NCI-H460 (cell line): ENCODE measurements at regions not wholly inside any gene's neighbourhood (a gene's known extent, or its start where the extent isn't known, plus 50 kb on each side); places are given as distances from the start of the nearest gene placed in this dataset.
"Not testable (repeated sequence)": the region's sequence is repeated elsewhere in the genome, so short reads cannot be mapped to it uniquely, and the experiment has no call there.

Experiments used
- DNase-seq: peaks from one replicate; pipeline ENCODE4 v3.0.0-alpha.2; 2016; ENCODE audit warnings: low read depth; ENCODE audit errors: extremely low read depth

- no peak for DNase-seq
These were observed 904.5 kb downstream of the NR2F1-AS1 start for GRCh38 chr5:92676215-92677165.

GRCh38 chr5:92674321-92674720 is 906.7 kb downstream of the NR2F1-AS1 start:
- DNase-seq = no peak

- no peak for DNase-seq
These were observed 915.5 kb downstream of the NR2F1-AS1 start for GRCh38 chr5:92665506-92665905.

DNA sequence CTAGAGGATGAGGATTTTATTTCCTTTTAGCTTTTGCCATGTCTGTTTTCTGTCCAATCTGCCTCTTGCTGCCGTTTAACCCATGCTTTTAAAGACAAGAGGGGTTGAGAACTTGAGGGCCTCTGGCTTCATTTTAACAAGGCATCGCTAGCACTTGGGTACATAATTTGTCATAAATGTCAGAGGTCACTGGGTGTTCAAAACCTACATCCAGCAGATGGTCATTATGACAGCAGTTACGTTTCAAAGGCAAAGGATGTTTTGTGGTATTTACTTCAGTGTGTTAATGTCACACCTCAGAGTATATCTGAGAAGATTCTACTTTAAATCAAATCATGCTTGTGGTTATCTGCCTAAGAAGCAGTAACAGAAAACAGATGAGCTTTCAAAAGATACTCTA is 918.3 kb downstream of the NR2F1-AS1 start:
- no peak for DNase-seq

- no peak for DNase-seq
These were observed 921.8 kb downstream of the NR2F1-AS1 start for GRCh38 chr5:92659246-92659645.

GRCh38 chr5:92654601-92655000 is 926.4 kb downstream of the NR2F1-AS1 start:
- DNase-seq = not testable (repeated sequence)

GRCh38 chr5:92653730-92654461 is 927.1 kb downstream of the NR2F1-AS1 start:
- DNase-seq = no peak

DNA sequence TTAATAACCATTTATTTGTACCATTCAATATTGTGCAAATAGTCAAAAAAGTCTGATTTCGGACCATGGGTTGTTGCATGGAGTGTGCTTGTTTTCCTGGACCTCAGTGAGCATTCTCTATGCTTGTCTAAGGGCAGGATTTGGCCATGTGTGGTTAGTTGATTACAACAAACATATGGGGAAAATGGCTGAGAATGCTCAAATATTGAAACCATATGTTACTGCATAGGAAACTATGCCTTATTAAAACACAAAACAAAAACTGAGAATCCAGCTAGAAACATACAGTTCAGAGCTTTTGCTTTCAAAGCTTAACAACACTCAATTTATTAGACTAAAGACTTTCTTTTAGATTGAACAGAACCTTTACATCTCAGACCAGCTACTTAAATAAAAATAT is 928.3 kb downstream of the NR2F1-AS1 start:
- no peak for DNase-seq

- DNase-seq = no peak
These were observed 936.6 kb downstream of the NR2F1-AS1 start for GRCh38 chr5:92644266-92644886.

DNA sequence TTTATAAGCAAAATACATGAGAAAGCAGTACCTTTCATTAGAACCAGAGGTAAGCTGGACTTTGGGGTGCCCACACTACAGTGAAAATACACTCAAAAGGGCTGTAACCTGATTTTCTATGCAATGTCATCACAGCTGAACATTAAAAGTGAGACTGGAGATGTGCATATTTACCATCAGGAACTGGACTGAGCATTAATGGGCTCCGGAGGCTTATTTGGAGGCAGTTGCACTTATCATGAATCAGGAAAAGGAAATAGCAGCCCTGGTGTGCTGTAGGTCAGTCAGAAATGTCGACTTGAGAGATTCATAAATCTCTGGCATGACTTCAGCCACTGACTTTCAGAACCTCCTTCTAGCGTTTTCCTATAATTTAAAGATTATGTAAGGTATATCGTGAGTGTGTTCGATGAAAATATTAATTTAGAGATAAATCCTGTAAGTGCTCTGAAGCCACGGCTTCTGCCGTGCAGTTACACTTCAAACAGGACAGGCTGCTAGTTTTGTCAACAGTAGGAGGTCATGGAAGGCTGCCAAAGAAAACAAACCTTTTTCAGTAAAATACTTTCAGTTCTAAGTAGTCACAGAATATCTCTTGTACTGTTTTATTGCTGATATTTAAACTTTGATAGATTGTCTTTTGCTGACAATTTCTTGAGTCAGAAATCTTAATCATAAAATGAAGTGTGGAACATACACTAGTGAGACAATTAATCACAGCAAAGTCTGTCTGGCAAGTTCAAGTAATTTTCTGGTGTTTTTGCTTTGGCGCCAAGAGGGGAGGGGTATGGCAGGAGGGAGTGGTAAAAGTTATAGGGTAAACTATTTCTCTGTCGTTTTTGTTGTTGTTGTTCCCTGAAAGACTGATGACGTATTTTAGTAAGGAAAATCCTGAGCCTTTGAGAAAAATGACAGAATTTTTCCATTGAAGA is 939.7 kb downstream of the NR2F1-AS1 start:
- DNase-seq = peak; percentile 49

- no peak for DNase-seq
These were observed 940.7 kb downstream of the NR2F1-AS1 start for GRCh38 chr5:92640340-92640739.

DNA sequence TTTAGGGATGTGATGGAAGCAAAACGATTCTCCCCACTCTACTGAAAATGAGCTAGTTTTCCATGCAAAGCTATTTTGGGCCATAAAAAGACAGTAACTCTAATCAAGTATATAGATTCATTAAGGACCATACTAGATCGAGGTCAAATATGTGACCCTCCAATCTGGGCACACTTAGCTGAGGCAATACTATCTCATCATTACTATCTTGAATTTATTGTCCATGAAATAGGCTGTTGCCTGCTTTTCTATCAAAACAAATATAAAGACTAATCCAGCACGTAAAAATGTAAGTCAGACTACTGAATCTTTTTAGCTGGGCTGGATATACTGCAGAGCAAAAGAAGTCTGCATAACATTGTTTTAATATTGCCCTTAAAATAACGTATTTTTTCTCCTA is 943.1 kb downstream of the NR2F1-AS1 start:
- no peak for DNase-seq

DNA sequence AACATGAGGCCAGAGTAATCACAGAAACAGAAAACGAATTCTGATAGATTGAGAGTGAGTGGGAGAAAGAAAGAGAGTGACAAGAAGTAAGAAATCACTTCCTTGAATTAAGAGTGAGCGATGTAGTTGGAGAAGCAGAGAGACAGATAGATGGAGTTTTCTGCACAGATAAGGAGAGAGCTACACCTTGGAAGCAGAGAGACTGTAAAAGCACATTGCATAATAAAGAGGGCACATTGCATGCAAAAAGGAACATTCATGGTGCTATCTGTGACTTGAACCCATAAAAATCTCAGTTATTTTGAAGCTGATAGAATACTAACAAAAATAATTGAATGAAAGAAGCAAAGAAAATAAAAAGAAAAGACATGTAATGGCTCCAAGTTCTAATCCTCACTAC is 943.8 kb downstream of the NR2F1-AS1 start:
- DNase-seq = no peak

- no peak for DNase-seq
These were observed 946.0 kb downstream of the NR2F1-AS1 start for GRCh38 chr5:92635001-92635461.

DNA sequence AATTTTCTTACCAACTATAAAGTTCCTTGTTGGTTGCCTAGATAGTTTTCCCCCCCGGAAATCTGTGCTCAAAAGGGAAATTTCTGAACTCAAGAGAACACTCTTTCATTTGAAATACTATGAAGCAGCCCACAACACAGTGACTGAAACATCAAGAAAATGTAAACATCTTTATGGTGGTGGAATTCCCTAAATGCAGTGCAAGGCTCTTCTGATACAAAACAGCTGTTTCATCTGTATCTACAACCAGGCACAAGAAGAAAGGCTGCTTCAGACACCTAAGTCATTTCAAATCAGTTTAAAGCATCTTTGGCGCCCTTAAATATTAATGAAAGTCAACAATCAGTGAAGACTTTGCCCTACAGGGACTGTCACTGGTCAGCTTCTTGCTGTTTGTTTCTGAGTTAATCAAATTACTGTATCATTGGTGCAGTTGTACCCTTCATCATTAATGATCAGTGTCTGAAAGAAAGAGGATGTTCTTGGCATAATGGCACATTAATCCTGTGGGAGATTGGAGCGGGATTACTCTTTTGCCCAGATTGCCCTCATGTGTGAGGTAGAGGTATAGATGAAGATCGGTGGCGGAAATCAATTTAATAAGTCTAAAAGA is 947.0 kb downstream of the NR2F1-AS1 start:
- no peak for DNase-seq

DNA sequence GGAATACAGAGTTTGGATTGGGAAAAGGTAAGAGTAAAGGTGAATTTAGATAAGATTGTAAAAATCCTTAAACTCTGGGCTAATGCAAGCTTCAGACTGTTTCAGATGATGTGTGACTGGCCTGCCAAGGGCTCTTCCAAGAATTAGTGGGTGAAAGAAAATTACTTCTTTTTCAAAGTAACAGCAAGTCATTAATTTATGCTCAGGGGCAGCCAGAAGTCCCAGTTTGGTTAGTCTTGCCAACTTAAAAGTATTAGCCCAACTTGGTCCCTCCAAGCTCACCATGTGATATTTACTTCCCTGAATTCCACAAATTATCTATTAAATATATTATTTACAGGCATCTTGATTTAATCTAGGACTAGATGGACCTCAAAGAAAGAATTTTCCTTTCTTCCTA is 947.8 kb downstream of the NR2F1-AS1 start:
- no peak for DNase-seq

- not testable (repeated sequence) for DNase-seq
These were observed 949.8 kb downstream of the NR2F1-AS1 start for GRCh38 chr5:92631237-92631701.

GRCh38 chr5:92629574-92629973 is 951.4 kb downstream of the NR2F1-AS1 start:
- no peak for DNase-seq

- DNase-seq = no peak
These were observed 952.0 kb downstream of the NR2F1-AS1 start for GRCh38 chr5:92629000-92629399.

DNA sequence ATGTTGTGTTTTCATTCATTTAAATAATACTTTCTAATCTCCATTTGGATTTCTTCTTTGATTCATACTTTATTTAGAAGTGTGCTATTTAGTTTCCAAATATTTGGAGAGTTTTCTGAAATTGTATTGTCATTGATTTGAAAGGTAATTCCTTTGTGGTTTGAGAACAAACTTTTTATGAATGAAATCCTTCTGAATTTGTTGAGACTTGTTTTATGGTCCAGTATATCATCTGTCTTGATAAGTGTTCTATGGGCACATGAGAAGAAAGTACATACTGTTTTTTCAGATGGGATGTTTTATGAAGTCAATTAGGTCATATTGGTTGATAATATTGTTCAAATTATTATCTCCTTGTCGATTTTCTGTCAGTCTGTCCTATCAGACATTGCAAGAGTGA is 953.8 kb downstream of the NR2F1-AS1 start:
- DNase-seq = no peak
